ENCODE measurements at regions not wholly inside any gene's neighbourhood (a gene's known extent, or its start where the extent isn't known, plus 50 kb on each side); places are given as distances from the start of the nearest gene placed in this dataset.

DNA sequence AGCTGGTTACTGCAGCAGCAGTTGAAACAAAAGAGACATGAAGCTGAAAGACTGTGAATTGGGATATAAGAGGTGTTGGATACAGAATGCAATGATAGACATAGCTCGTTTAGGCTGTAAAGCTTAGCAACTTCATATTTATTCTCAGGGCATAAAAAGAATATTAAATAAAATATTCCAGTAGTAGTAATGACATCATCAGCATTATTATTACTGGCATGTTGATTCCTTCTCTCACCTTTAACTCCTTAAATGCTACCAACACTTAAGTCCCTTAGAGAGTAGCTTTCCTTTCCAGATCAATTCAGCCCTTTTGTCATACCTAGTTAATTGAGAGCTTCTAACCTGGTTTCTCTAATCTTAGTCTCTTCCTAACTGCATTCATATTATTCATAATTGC lies 81.4 kb upstream of the STXBP5 start:
- TF ChIP-seq, protein P1, sequence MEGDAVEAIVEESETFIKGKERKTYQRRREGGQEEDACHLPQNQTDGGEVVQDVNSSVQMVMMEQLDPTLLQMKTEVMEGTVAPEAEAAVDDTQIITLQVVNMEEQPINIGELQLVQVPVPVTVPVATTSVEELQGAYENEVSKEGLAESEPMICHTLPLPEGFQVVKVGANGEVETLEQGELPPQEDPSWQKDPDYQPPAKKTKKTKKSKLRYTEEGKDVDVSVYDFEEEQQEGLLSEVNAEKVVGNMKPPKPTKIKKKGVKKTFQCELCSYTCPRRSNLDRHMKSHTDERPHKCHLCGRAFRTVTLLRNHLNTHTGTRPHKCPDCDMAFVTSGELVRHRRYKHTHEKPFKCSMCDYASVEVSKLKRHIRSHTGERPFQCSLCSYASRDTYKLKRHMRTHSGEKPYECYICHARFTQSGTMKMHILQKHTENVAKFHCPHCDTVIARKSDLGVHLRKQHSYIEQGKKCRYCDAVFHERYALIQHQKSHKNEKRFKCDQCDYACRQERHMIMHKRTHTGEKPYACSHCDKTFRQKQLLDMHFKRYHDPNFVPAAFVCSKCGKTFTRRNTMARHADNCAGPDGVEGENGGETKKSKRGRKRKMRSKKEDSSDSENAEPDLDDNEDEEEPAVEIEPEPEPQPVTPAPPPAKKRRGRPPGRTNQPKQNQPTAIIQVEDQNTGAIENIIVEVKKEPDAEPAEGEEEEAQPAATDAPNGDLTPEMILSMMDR (IDR thresholded peaks at IDR 0.05; ENCODE audit: low read length) = no peak
- TF ChIP-seq EZH2 (optimal IDR thresholded peaks at IDR 0.05; ENCODE audit: low read depth, low read length) (no peak), EZH2phosphoT487 (IDR thresholded peaks at IDR 0.05; ENCODE audit: low read length) (no peak)

All from MM.1S (cell line).